Renal cortical epithelial cell (primary cell): ENCODE measurements at regions not wholly inside any gene's neighbourhood (a gene's known extent, or its start where the extent isn't known, plus 50 kb on each side); places are given as distances from the start of the nearest gene placed in this dataset.
A peak's percentile ranks its signal among the peaks of the same experiment; 100 is the strongest.
"Not testable (repeated sequence)": the region's sequence is repeated elsewhere in the genome, so short reads cannot be mapped to it uniquely, and the experiment has no call there.

Source experiments
- DNase-seq: peaks from one replicate; pipeline ENCODE4 v3.0.0-alpha.2; 2011; ENCODE audit warnings: low read depth

GRCh38 chr21:25240974-25241373, 366.3 kb downstream of the MRPL39 start:
- DNase-seq: no peak

GRCh38 chr21:25234857-25235801, 372.2 kb downstream of the MRPL39 start:
- no peak for DNase-seq

GRCh38 chr21:25220954-25221353, 386.3 kb downstream of the MRPL39 start:
- DNase-seq: no peak

- no peak for DNase-seq
These were observed 387.1 kb downstream of the MRPL39 start for GRCh38 chr21:25220169-25220568.

- DNase-seq: no peak
These were observed 391.4 kb downstream of the MRPL39 start for GRCh38 chr21:25215698-25216384.

GRCh38 chr21:25214676-25215075, 392.6 kb downstream of the MRPL39 start:
- no peak for DNase-seq

GRCh38 chr21:25199944-25200343, 407.3 kb downstream of the MRPL39 start:
- DNase-seq: no peak

GRCh38 chr21:25191141-25191540, 416.1 kb downstream of the MRPL39 start:
- DNase-seq: peak; percentile 18

GRCh38 chr21:25189497-25189896, 417.8 kb downstream of the MRPL39 start:
- DNase-seq: no peak

GRCh38 chr21:25188677-25189079, 418.6 kb downstream of the MRPL39 start:
- DNase-seq: no peak

- DNase-seq: peak; percentile 67
These were observed 421.0 kb downstream of the MRPL39 start for GRCh38 chr21:25186273-25186672.

- DNase-seq: no peak
These were observed 423.7 kb downstream of the MRPL39 start for GRCh38 chr21:25183577-25183976.

GRCh38 chr21:25181690-25182089, 425.6 kb downstream of the MRPL39 start:
- DNase-seq: not testable (repeated sequence)

GRCh38 chr21:25179116-25179515, 428.2 kb downstream of the MRPL39 start:
- peak; percentile 51 for DNase-seq

- peak; percentile 34 for DNase-seq
These were observed 430.5 kb downstream of the MRPL39 start for GRCh38 chr21:25176637-25177412.

GRCh38 chr21:25175938-25176337, 431.3 kb downstream of the MRPL39 start:
- DNase-seq: no peak

- peak; percentile 57 for DNase-seq
These were observed 435.8 kb downstream of the MRPL39 start for GRCh38 chr21:25171438-25171837.

- DNase-seq: no peak
These were observed 436.6 kb downstream of the MRPL39 start for GRCh38 chr21:25170681-25171080.

GRCh38 chr21:25169370-25169769, 437.9 kb downstream of the MRPL39 start:
- DNase-seq: no peak

GRCh38 chr21:25166904-25167303, 440.4 kb downstream of the MRPL39 start:
- DNase-seq: not testable (repeated sequence)

GRCh38 chr21:25161571-25161970, 445.7 kb downstream of the MRPL39 start:
- no peak for DNase-seq

GRCh38 chr21:25155020-25155419, 452.3 kb downstream of the MRPL39 start:
- not testable (repeated sequence) for DNase-seq
